Common myeloid progenitor, CD34-positive (primary cell): ENCODE measurements at regions not wholly inside any gene's neighbourhood (a gene's known extent, or its start where the extent isn't known, plus 50 kb on each side); places are given as distances from the start of the nearest gene placed in this dataset.
A peak's percentile ranks its signal among the peaks of the same experiment; 100 is the strongest.

ENCODE experiments used
- CTCF ChIA-PET: fragments of 350-600 bp; sonication (Branson Sonifier 250); formaldehyde crosslinking; loops from one replicate; lab custom pipeline; 2021; ENCODE audit warnings: antibody characterized with exemption; lab: Charles Lee
- POLR2A ChIA-PET: fragments of 350-600 bp; sonication (Branson Sonifier 250); formaldehyde crosslinking; loops from one replicate; lab custom pipeline; 2021; ENCODE audit warnings: antibody characterized with exemption; lab: Charles Lee
- DNase-seq, 3 donors: peaks; one replicate each; pipeline versions ENCODE4 v3.0.0 to v3.0.0-alpha.2; 2013
- H3K27ac ChIP-seq, 2 experiments: 1 replicate in 1 of 2; 2 replicates in 1 of 2; pipeline ENCODE4 v1.7.0; 2013; ENCODE audit warnings: inconsistent platforms in 2 of 2, low read length in 2 of 2, mild to moderate bottlenecking in 2 of 2, low read depth in 1 of 2, moderate library complexity in 1 of 2; ENCODE audit not compliant: severe bottlenecking in 2 of 2, insufficient read depth in 1 of 2, poor library complexity in 1 of 2
- H3K27me3 ChIP-seq, 5 experiments: replicated peaks in 2 of 5; 1 replicate in 3 of 5; 2 replicates in 2 of 5; pipeline versions ENCODE4 v1.6.1 to v1.7.0; 2013; ENCODE audit warnings: low read length in 4 of 5, mild to moderate bottlenecking in 2 of 5, moderate library complexity in 2 of 5, inconsistent platforms in 1 of 5; ENCODE audit not compliant: insufficient read depth in 5 of 5, control insufficient read depth in 4 of 5
- H3K36me3 ChIP-seq, 4 experiments: 1 replicate in 2 of 4; 2 replicates in 2 of 4; pipeline versions ENCODE4 v1.6.1 to v1.7.0; 2013; ENCODE audit warnings: low read length in 3 of 4, control low read depth in 1 of 4, mild to moderate bottlenecking in 1 of 4; ENCODE audit not compliant: control insufficient read depth in 4 of 4, insufficient read depth in 4 of 4
- H3K4me1 ChIP-seq, 4 experiments: 1 replicate in 3 of 4; 2 replicates in 1 of 4; pipeline versions ENCODE4 v1.6.1 to v1.7.1; 2013; ENCODE audit warnings: low read length in 3 of 4, mild to moderate bottlenecking in 3 of 4, control low read depth in 1 of 4, inconsistent platforms in 1 of 4, moderate library complexity in 1 of 4; ENCODE audit not compliant: control insufficient read depth in 4 of 4, insufficient read depth in 4 of 4; ENCODE audit errors: control extremely low read depth in 1 of 4
- H3K4me3 ChIP-seq, 7 experiments: 1 replicate in 4 of 7; 2 replicates in 3 of 7; pipeline versions ENCODE4 v1.5.1 to v1.7.0; 2013; ENCODE audit warnings: mild to moderate bottlenecking in 7 of 7, low read length in 6 of 7, moderate library complexity in 6 of 7, inconsistent platforms in 2 of 7, low read depth in 2 of 7, control low read depth in 1 of 7; ENCODE audit not compliant: insufficient read depth in 4 of 7, control insufficient read depth in 1 of 7; ENCODE audit errors: extremely low read depth in 1 of 7
- H3K9me3 ChIP-seq, 5 experiments: 1 replicate in 4 of 5; 2 replicates in 1 of 5; pipeline versions ENCODE4 v1.6.1 to v1.7.1; 2013; ENCODE audit warnings: low read length in 4 of 5, mild to moderate bottlenecking in 2 of 5, inconsistent platforms in 1 of 5, low read depth in 1 of 5, moderate library complexity in 1 of 5; ENCODE audit not compliant: control insufficient read depth in 4 of 5, insufficient read depth in 2 of 5; ENCODE audit errors: control extremely low read depth in 1 of 5
- WGBS: methylation state at CpG from one replicate; pipeline ENCODE4 v1.1.5; 2013; ENCODE audit not compliant: insufficient coverage; 5-methylcytosine and 5-hydroxymethylcytosine counted together

- Histone ChIP-seq H3K27ac (no peak overlapping the region), H3K4me1 (peaks cover 3 to 73% (median 30%) of the 10 kb centered on the region in 4 experiments), H3K27me3 (no peaks in the 10 kb centered on the region), H3K9me3 (no peaks in the 10 kb centered on the region), H3K4me3 (no peak overlapping the region), H3K36me3 (no peaks in the 10 kb centered on the region)
- CTCF ChIA-PET, result interaction anchor here (1.0 to 3.1 kb wide), 5 partner anchors 29 to 66 kb away, joined by 3 to 7 read pairs (median 3); no protein-coding TSS in a partner anchor
- no peak for DNase-seq
- WGBS, result 94% methylated on average over 8 of the region's 8 CpGs
- POLR2A ChIA-PET, result no interaction called here
These were observed 70.7 kb upstream of the IGLL5 start for GRCh38 chr22:22816766-22817410.

GRCh38 chr22:22817468-22818201 is 70.0 kb upstream of the IGLL5 start:
- no peak for DNase-seq
- Histone ChIP-seq H3K4me1 (peaks cover 3 to 77% (median 37%) of the 10 kb centered on the region in 4 experiments), H3K27me3 (no peaks in the 10 kb centered on the region), H3K9me3 (no peaks in the 10 kb centered on the region), H3K4me3 (no peak overlapping the region), H3K27ac (no peak overlapping the region), H3K36me3 (no peaks in the 10 kb centered on the region)
- WGBS, result 82% methylated on average over 1 of the region's 5 CpGs
- ChIA-PET POLR2A (no interaction called here), CTCF (interaction anchor here (0.9 to 3.1 kb wide), 7 partner anchors 12 to 140 kb away, joined by 3 to 7 read pairs (median 4); no protein-coding TSS in a partner anchor)

GRCh38 chr22:22818202-22818538 is 69.4 kb upstream of the IGLL5 start:
- POLR2A ChIA-PET, result no interaction called here
- Histone ChIP-seq H3K4me3 (no peak overlapping the region), H3K4me1 (peaks cover 3 to 82% (median 42%) of the 10 kb centered on the region in 4 experiments), H3K9me3 (no peaks in the 10 kb centered on the region), H3K27ac (no peak overlapping the region), H3K27me3 (no peaks in the 10 kb centered on the region), H3K36me3 (no peaks in the 10 kb centered on the region)
- CTCF ChIA-PET, result interaction anchor here (0.6 to 3.1 kb wide), 9 partner anchors 8 to 139 kb away, joined by 3 to 7 read pairs (median 4); no protein-coding TSS in a partner anchor
- WGBS, result 100% methylated on average over 1 of the region's 3 CpGs
- DNase-seq, result no peak

GRCh38 chr22:22818861-22819855 is 68.5 kb upstream of the IGLL5 start:
- WGBS, result 69% methylated on average over 10 of the region's 12 CpGs
- H3K27ac ChIP-seq, result no peak overlapping the region
- POLR2A ChIA-PET, result no interaction called here
- H3K4me1 ChIP-seq, result peaks cover 3 to 92% (median 50%) of the 10 kb centered on the region in 4 experiments
- H3K27me3 ChIP-seq, result no peaks in the 10 kb centered on the region
- peak in 2 of 3 donors; percentile 51 to 57 for DNase-seq
- H3K36me3 ChIP-seq, result no peaks in the 10 kb centered on the region
- no peaks in the 10 kb centered on the region for H3K9me3 ChIP-seq
- peak overlapping the region in 1 of 7 experiments; percentile 25 for H3K4me3 ChIP-seq
- CTCF ChIA-PET, result interaction anchor here (0.6 to 3.1 kb wide), 7 partner anchors 9 to 138 kb away, joined by 3 to 7 read pairs (median 6); no protein-coding TSS in a partner anchor

GRCh38 chr22:22820076-22820475 is 67.5 kb upstream of the IGLL5 start:
- Histone ChIP-seq H3K36me3 (no peaks in the 10 kb centered on the region), H3K27ac (no peak overlapping the region), H3K27me3 (no peaks in the 10 kb centered on the region), H3K4me1 (peaks cover 3 to 93% (median 51%) of the 10 kb centered on the region in 4 experiments), H3K9me3 (no peaks in the 10 kb centered on the region), H3K4me3 (no peak overlapping the region)
- 93% methylated on average over 3 of the region's 3 CpGs for WGBS
- no peak for DNase-seq
- ChIA-PET POLR2A (no interaction called here), CTCF (interaction anchor here (2.1 kb wide), 1 partner anchor 135 kb away, joined by 7 read pairs; no protein-coding TSS in a partner anchor)

GRCh38 chr22:22820626-22821025 is 67.0 kb upstream of the IGLL5 start:
- no peaks in the 10 kb centered on the region for H3K36me3 ChIP-seq
- CTCF ChIA-PET, result no interaction called here
- no peaks in the 10 kb centered on the region for H3K9me3 ChIP-seq
- POLR2A ChIA-PET, result no interaction called here
- no peak overlapping the region for H3K4me3 ChIP-seq
- H3K4me1 ChIP-seq, result peaks cover 5 to 93% (median 51%) of the 10 kb centered on the region in 4 experiments
- DNase-seq, result no peak
- H3K27me3 ChIP-seq, result no peaks in the 10 kb centered on the region
- 100% methylated on average over 2 of the region's 2 CpGs for WGBS
- H3K27ac ChIP-seq, result no peak overlapping the region
